ENCODE measurements at regions not wholly inside any gene's neighbourhood (a gene's known extent, or its start where the extent isn't known, plus 50 kb on each side); places are given as distances from the start of the nearest gene placed in this dataset.

- DNase-seq (no peak), ATAC-seq (no peak)
These were observed 234.5 kb downstream of the PAX3 start for GRCh38 chr2:222064286-222064685.

GRCh38 chr2:222058819-222059445, 239.9 kb downstream of the PAX3 start:
- ATAC-seq = no peak
- DNase-seq = no peak

- DNase-seq = no peak
- ATAC-seq = no peak
These were observed 241.3 kb downstream of the PAX3 start for GRCh38 chr2:222057347-222058073.

GRCh38 chr2:222055328-222055727, 243.5 kb downstream of the PAX3 start:
- DNase-seq (no peak), ATAC-seq (no peak)

GRCh38 chr2:222054813-222055212, 244.0 kb downstream of the PAX3 start:
- DNase-seq (no peak), ATAC-seq (no peak)

GRCh38 chr2:222052934-222053367, 245.8 kb downstream of the PAX3 start:
- DNase-seq (no peak), ATAC-seq (no peak)

- ATAC-seq = no peak
- DNase-seq = no peak
These were observed 247.8 kb downstream of the PAX3 start for GRCh38 chr2:222050981-222051380.

GRCh38 chr2:222049946-222050345, 248.9 kb downstream of the PAX3 start:
- DNase-seq = no peak
- no peak for ATAC-seq

- ATAC-seq (no peak), DNase-seq (no peak)
These were observed 254.9 kb downstream of the PAX3 start for GRCh38 chr2:222043897-222044296.

- DNase-seq (no peak), ATAC-seq (no peak)
These were observed 256.1 kb downstream of the PAX3 start for GRCh38 chr2:222042666-222043065.

GRCh38 chr2:222040333-222040732, 258.5 kb downstream of the PAX3 start:
- ATAC-seq (no peak), DNase-seq (no peak)

GRCh38 chr2:222039821-222040220, 259.0 kb downstream of the PAX3 start:
- DNase-seq (no peak), ATAC-seq (no peak)

- DNase-seq (no peak), ATAC-seq (no peak)
These were observed 260.6 kb downstream of the PAX3 start for GRCh38 chr2:222038067-222038802.

GRCh38 chr2:222037211-222037610, 261.6 kb downstream of the PAX3 start:
- no peak for DNase-seq
- no peak for ATAC-seq

- DNase-seq (no peak), ATAC-seq (no peak)
These were observed 264.7 kb downstream of the PAX3 start for GRCh38 chr2:222034058-222034457.

- ATAC-seq (no peak), DNase-seq (no peak)
These were observed 265.3 kb downstream of the PAX3 start for GRCh38 chr2:222033541-222033940.

- no peak for ATAC-seq
- no peak for DNase-seq
These were observed 272.9 kb downstream of the PAX3 start for GRCh38 chr2:222025881-222026271.

- no peak for ATAC-seq
- DNase-seq = no peak
These were observed 273.6 kb downstream of the PAX3 start for GRCh38 chr2:222024932-222025880.

GRCh38 chr2:222017252-222017850, 281.4 kb downstream of the PAX3 start:
- no peak for ATAC-seq
- DNase-seq = no peak

GRCh38 chr2:222013889-222014288, 284.9 kb downstream of the PAX3 start:
- no peak for DNase-seq
- ATAC-seq = no peak

- ATAC-seq = no peak
- no peak for DNase-seq
These were observed 298.5 kb downstream of the PAX3 start for GRCh38 chr2:222000326-222000725.

- no peak for DNase-seq
- no peak for ATAC-seq
These were observed 299.1 kb downstream of the PAX3 start for GRCh38 chr2:221999717-222000116.

All from stimulated activated naive CD8-positive, alpha-beta T cell treated with anti-CD3 and anti-CD28 coated beads, Interleukin-15, Interleukin-2, amounts not matched to agents 100 U/mL and 50 U/mL, for 24 hours (primary cell).